Heart left ventricle (tissue), 16 donors: ENCODE measurements at regions not wholly inside any gene's neighbourhood (a gene's known extent, or its start where the extent isn't known, plus 50 kb on each side); places are given as distances from the start of the nearest gene placed in this dataset.

Experiments used
- ATAC-seq, 4 donors: fragments of 200-7000 bp; cut with Tn5 transposase; one replicate each; pipeline ENCODE4 v1.9.1; 2020 to 2022; ENCODE audit warnings: moderate library complexity in 4 of 4, mild to moderate bottlenecking in 3 of 4, moderate number of reproducible peaks in 1 of 4
- DNase-seq, 5 donors: peaks; one replicate each; pipeline ENCODE4 v3.0.0-alpha.2; 2020
- H3K27ac ChIP-seq, 12 donors: fragments of 200-600 bp; sonication (generic) in 4 of 12; one replicate each; pipeline versions ENCODE4 v1.5.0 to v1.8.0; 2016 to 2022; ENCODE audit warnings: mild to moderate bottlenecking in 2 of 12
- H3K27me3 ChIP-seq, 9 donors: fragments of 200-600 bp; sonication (generic) in 2 of 9; one replicate each; pipeline versions ENCODE4 v1.5.1 to v1.8.0; 2016 to 2022; ENCODE audit warnings: mild to moderate bottlenecking in 3 of 9
- H3K36me3 ChIP-seq, 9 donors: fragments of 200-600 bp; sonication (generic) in 2 of 9; one replicate each; pipeline versions ENCODE4 v1.5.0 to v1.8.0; 2018 to 2022; ENCODE audit warnings: mild to moderate bottlenecking in 2 of 9
- H3K4me1 ChIP-seq, 12 donors: fragments of 200-600 bp; sonication (generic) in 4 of 12; one replicate each; pipeline versions ENCODE4 v1.5.0 to v1.8.0; 2016 to 2022; ENCODE audit warnings: mild to moderate bottlenecking in 3 of 12
- H3K4me3 ChIP-seq, 12 donors: fragments of 200-600 bp; sonication (generic) in 4 of 12; one replicate each; pipeline versions ENCODE4 v1.5.0 to v1.8.0; 2017 to 2022; ENCODE audit warnings: mild to moderate bottlenecking in 9 of 12, moderate library complexity in 4 of 12
- H3K9me3 ChIP-seq, 12 donors: fragments of 200-600 bp; sonication (generic) in 4 of 12; one replicate each; pipeline versions ENCODE4 v1.5.0 to v1.8.0; 2016 to 2022; ENCODE audit warnings: mild to moderate bottlenecking in 1 of 12
- CTCF ChIP-seq, 12 donors: fragments of 200-600 bp; sonication (generic) in 4 of 12; IDR thresholded peaks; one replicate each; pipeline versions ENCODE4 v1.5.0 to v1.8.0; 2018 to 2022; ENCODE audit warnings: antibody characterized with exemption in 12 of 12, mild to moderate bottlenecking in 5 of 12
- POLR2A ChIP-seq, 2 donors: fragments of 450-650 bp; IDR thresholded peaks; one replicate each; pipeline ENCODE4 v1.6.1; 2017; ENCODE audit warnings: antibody characterized with exemption in 2 of 2, mild to moderate bottlenecking in 2 of 2, moderate library complexity in 2 of 2
- WGBS, 4 donors: extraction: QIAGEN DNeasy Blood & Tissue Kit in 2 of 4; methylation state at CpG; one replicate each; pipeline versions ENCODE4 v1.1.5 to v1.1.7; 2013 to 2018; 5-methylcytosine and 5-hydroxymethylcytosine counted together
- intact Hi-C, 10 donors: fragments of 100-400 bp; cut with DNase I; formaldehyde crosslinking; loops; one replicate each; pipeline versions ENCODE4 v1.11.1 to v1.14.2; 2022
- donor health status: ischemic (EF 13 %, LVEDD 7.1; RV severe dilation, severe dysfunction).
- donor health status: healthy with polysubstance abuse.
- donor health status: DM: no; HTN: yes; CAD: no.
- donor health status: DM: no; HTN: no; CAD: no.
- donor health status: ischemic (EF 25% LVEDD 6.9; RV normal size, moderate dysfunction).
- donor health status: ischemic (EF 25% LVEDD 5.7; RV mildly dilated, moderate dysfunction).
- donor health status: healthy.
- donor health status: DM: yes; HTN: yes; CAD: no.
- donor health status: ischemic (EF 35%, LVEDD 5.7; RV mildly dilated, moderate dysfunction).
- donor health status: nonischemic (EF 11% LVEDD 7.7; RV severe dilation, severe dysfunction).
- donor health status: DM: yes; HTN: yes; CAD: no.
- donor health status: PGD.
- donor health status: ischemic (EF 29% LVEDD 5.4; RV normal size, mild dysfunction).
- donor health status: nonischemic (EF 23%, LVEDD 6.1; RV moderate dilation, normal function).

- intact Hi-C loops: loop anchor here in 2 of 10 donors (10.0 kb wide), 2 partner anchors 465 to 795 kb away; no protein-coding TSS in a partner anchor
- TF ChIP-seq CTCF (IDR thresholded peaks at IDR 0.05) (no peak), POLR2A (IDR thresholded peaks at IDR 0.05) (no peak)
- 83 to 94% (median 90%) methylated on average over 5 of the region's 5 CpGs for WGBS, 4 donors
- Histone ChIP-seq H3K36me3 (no peaks in the 10 kb centered on the region), H3K27me3 (no peaks in the 10 kb centered on the region), H3K27ac (no peak overlapping the region), H3K4me3 (no peak overlapping the region), H3K4me1 (no peaks in the 10 kb centered on the region), H3K9me3 (peaks cover 0 to 15% (median 0%) of the 10 kb centered on the region in 12 donors)
- no peak for DNase-seq
- no peak for ATAC-seq
These were observed 222.2 kb upstream of the TSHZ2 start for GRCh38 chr20:52749938-52750337.

- TF ChIP-seq CTCF (IDR thresholded peaks at IDR 0.05) (no peak), POLR2A (IDR thresholded peaks at IDR 0.05) (no peak)
These were observed 223.2 kb upstream of the TSHZ2 start for GRCh38 chr20:52748990-52749389.

GRCh38 chr20:52748285-52748932 lies 223.7 kb upstream of the TSHZ2 start:
- DNase-seq (peak in 1 of 5 donors; percentile 24), ATAC-seq (peak; percentile 36 to 77 (median 58))
- no peak for TF ChIP-seq CTCF (IDR thresholded peaks at IDR 0.05)
- no peak for TF ChIP-seq POLR2A (IDR thresholded peaks at IDR 0.05)
- Histone ChIP-seq H3K27me3 (no peaks in the 10 kb centered on the region), H3K27ac (peak overlapping the region in 9 of 12 donors; percentile 6 to 67 (median 45)), H3K9me3 (peaks cover 0 to 2% (median 0%) of the 10 kb centered on the region in 12 donors), H3K4me1 (no peaks in the 10 kb centered on the region), H3K4me3 (peak overlapping the region in 3 of 12 donors; percentile 3 to 24 (median 6)), H3K36me3 (no peaks in the 10 kb centered on the region)
- 70 to 80% (median 76%) methylated on average over 12 of the region's 12 CpGs for WGBS, 4 donors
- intact Hi-C loops: loop anchor here in 1 of 10 donors (10.0 kb wide), 1 partner anchor 796 kb away; no protein-coding TSS in a partner anchor

More at GRCh38 chr20:52748990-52749389, 223.2 kb upstream of the TSHZ2 start:
- Histone ChIP-seq H3K27me3 (no peaks in the 10 kb centered on the region), H3K36me3 (no peaks in the 10 kb centered on the region), H3K27ac (peak overlapping the region in 8 of 12 donors; percentile 6 to 67 (median 48)), H3K4me1 (no peaks in the 10 kb centered on the region), H3K9me3 (peaks cover 0 to 8% (median 0%) of the 10 kb centered on the region in 12 donors), H3K4me3 (no peak overlapping the region)
- intact Hi-C loops: loop anchor here in 1 of 10 donors (10.0 kb wide), 1 partner anchor 796 kb away; no protein-coding TSS in a partner anchor
- 58 to 76% (median 70%) methylated on average over 1 of the region's 1 CpG for WGBS, 4 donors
- no peak for DNase-seq
- ATAC-seq: peak in 3 of 4 donors; percentile 53 to 66 (median 55)

- peak in 2 of 5 donors; percentile 21 to 24 for DNase-seq
- Histone ChIP-seq H3K4me3 (peak overlapping the region in 3 of 12 donors; percentile 3 to 24 (median 6)), H3K27me3 (no peaks in the 10 kb centered on the region), H3K27ac (peak overlapping the region in 8 of 12 donors; percentile 34 to 67 (median 48)), H3K36me3 (no peaks in the 10 kb centered on the region), H3K9me3 (no peaks in the 10 kb centered on the region), H3K4me1 (no peaks in the 10 kb centered on the region)
- peak; percentile 72 to 81 (median 77) for ATAC-seq
- no peak for TF ChIP-seq POLR2A (IDR thresholded peaks at IDR 0.05)
- peak in 8 of 12 donors; percentile 9 to 46 (median 36) for TF ChIP-seq CTCF (IDR thresholded peaks at IDR 0.05)
- intact Hi-C loops: loop anchor here in 1 of 10 donors (10.0 kb wide), 1 partner anchor 797 kb away; no protein-coding TSS in a partner anchor
- WGBS, 4 donors: 47 to 55% (median 51%) methylated on average over 8 of the region's 8 CpGs
These were observed 224.3 kb upstream of the TSHZ2 start for GRCh38 chr20:52747845-52748284.
